ENCODE measurements at regions not wholly inside any gene's neighbourhood (a gene's known extent, or its start where the extent isn't known, plus 50 kb on each side); places are given as distances from the start of the nearest gene placed in this dataset.
"Not testable (repeated sequence)": the region's sequence is repeated elsewhere in the genome, so short reads cannot be mapped to it uniquely, and the experiment has no call there.

GRCh38 chr6:155880900-155881299 is 425.3 kb upstream of the NOX3 start:
- no peak overlapping the region for H3K4me3 ChIP-seq (replicated peaks; ENCODE audit: insufficient read depth, low read length)
- no peak for DNase-seq (ENCODE audit: low read depth in 1 of 2, low spot score in 1 of 2)
- no peak overlapping the region for H3K27ac ChIP-seq (replicated peaks)
- H3K27me3 ChIP-seq (ENCODE audit: insufficient read depth, poor library complexity, severe bottlenecking): no peaks in the 10 kb centered on the region
- TF ChIP-seq SPI1 (IDR thresholded peaks at IDR 0.05; ENCODE audit: borderline replicate concordance, low read depth) (no peak), REST (IDR thresholded peaks at IDR 0.05; ENCODE audit: insufficient replicate concordance, low read depth) (no peak), GABPA (IDR thresholded peaks at IDR 0.05; ENCODE audit: low read depth) (no peak), POLR2AphosphoS5 (IDR thresholded peaks at IDR 0.05; ENCODE audit: low read depth) (no peak)
- TF ChIP-seq, protein P1, sequence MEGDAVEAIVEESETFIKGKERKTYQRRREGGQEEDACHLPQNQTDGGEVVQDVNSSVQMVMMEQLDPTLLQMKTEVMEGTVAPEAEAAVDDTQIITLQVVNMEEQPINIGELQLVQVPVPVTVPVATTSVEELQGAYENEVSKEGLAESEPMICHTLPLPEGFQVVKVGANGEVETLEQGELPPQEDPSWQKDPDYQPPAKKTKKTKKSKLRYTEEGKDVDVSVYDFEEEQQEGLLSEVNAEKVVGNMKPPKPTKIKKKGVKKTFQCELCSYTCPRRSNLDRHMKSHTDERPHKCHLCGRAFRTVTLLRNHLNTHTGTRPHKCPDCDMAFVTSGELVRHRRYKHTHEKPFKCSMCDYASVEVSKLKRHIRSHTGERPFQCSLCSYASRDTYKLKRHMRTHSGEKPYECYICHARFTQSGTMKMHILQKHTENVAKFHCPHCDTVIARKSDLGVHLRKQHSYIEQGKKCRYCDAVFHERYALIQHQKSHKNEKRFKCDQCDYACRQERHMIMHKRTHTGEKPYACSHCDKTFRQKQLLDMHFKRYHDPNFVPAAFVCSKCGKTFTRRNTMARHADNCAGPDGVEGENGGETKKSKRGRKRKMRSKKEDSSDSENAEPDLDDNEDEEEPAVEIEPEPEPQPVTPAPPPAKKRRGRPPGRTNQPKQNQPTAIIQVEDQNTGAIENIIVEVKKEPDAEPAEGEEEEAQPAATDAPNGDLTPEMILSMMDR (IDR thresholded peaks at IDR 0.05; ENCODE audit: insufficient read depth, low read length): no peak

DNA sequence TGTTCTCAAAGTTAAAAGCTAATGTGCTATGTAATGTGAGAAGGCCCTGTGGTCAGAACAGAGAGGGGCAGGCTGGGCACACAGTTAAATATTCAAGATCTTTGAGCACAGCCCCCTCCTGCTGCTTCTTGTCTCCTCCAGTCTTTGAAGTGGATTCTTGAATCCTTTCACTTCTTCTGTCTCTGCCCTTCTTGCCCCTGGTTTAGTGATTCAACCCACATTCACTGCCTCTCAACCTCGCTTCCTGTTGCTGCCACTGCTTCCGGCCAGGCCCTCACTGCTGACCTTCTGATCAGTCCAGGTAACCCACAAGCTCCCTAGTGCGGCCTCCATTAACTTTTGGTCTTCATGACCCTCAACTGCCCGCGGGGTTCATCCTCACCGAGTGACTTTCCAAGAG is 417.3 kb upstream of the NOX3 start:
- H3K4me3 ChIP-seq (replicated peaks; ENCODE audit: insufficient read depth, low read length): no peak overlapping the region
- TF ChIP-seq REST (IDR thresholded peaks at IDR 0.05; ENCODE audit: insufficient replicate concordance, low read depth): no peak
- no peak for TF ChIP-seq POLR2AphosphoS5 (IDR thresholded peaks at IDR 0.05; ENCODE audit: low read depth)
- TF ChIP-seq, protein P1 (IDR thresholded peaks at IDR 0.05; ENCODE audit: insufficient read depth, low read length): no peak
- no peak overlapping the region for H3K27ac ChIP-seq (replicated peaks)
- H3K27me3 ChIP-seq (ENCODE audit: insufficient read depth, poor library complexity, severe bottlenecking): no peaks in the 10 kb centered on the region
- no peak for DNase-seq (ENCODE audit: low read depth in 1 of 2, low spot score in 1 of 2)

DNA sequence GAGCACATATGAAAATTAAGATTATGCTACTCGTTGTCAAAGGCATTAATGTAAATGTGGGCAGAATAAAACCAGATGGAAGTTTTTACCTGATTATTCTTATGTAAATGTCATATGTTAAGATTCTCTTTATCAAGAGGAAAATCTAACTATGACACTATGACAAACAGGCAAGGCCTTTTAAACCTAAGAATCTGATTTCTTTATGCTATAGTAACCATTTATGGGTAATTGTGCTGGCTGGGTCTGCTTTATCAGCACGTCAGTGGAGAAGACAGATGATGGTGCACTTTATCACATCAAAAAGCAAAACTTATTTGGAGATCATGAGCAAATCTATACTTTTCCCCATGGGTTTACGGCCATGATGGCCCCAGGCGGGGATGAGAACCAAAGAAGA is 412.0 kb upstream of the NOX3 start:
- Histone ChIP-seq H3K27me3 (ENCODE audit: insufficient read depth, poor library complexity, severe bottlenecking) (no peaks in the 10 kb centered on the region), H3K4me3 (replicated peaks; ENCODE audit: insufficient read depth, low read length) (no peak overlapping the region), H3K27ac (replicated peaks) (no peak overlapping the region)
- TF ChIP-seq GABPA (IDR thresholded peaks at IDR 0.05; ENCODE audit: low read depth): no peak
- no peak for TF ChIP-seq POLR2AphosphoS5 (IDR thresholded peaks at IDR 0.05; ENCODE audit: low read depth)
- no peak for TF ChIP-seq REST (IDR thresholded peaks at IDR 0.05; ENCODE audit: insufficient replicate concordance, low read depth)
- TF ChIP-seq, protein P1 (IDR thresholded peaks at IDR 0.05; ENCODE audit: insufficient read depth, low read length): no peak
- TF ChIP-seq SPI1 (IDR thresholded peaks at IDR 0.05; ENCODE audit: borderline replicate concordance, low read depth): no peak
- no peak for DNase-seq (ENCODE audit: low read depth in 1 of 2, low spot score in 1 of 2)

- not testable (repeated sequence) for H3K4me3 ChIP-seq (replicated peaks; ENCODE audit: insufficient read depth, low read length)
Measured at GRCh38 chr6:155866676-155867390, 411.2 kb upstream of the NOX3 start.

More at GRCh38 chr6:155866676-155867390, 411.2 kb upstream of the NOX3 start:
- not testable (repeated sequence) for DNase-seq (ENCODE audit: low read depth in 1 of 2, low spot score in 1 of 2); H3K27ac ChIP-seq (replicated peaks); H3K27me3 ChIP-seq (ENCODE audit: insufficient read depth, poor library complexity, severe bottlenecking)
